ENCODE measurements at regions not wholly inside any gene's neighbourhood (a gene's known extent, or its start where the extent isn't known, plus 50 kb on each side); places are given as distances from the start of the nearest gene placed in this dataset.

GRCh38 chr6:23394681-23395080 is 731.3 kb upstream of the NRSN1 start:
- TF ChIP-seq, protein P1, sequence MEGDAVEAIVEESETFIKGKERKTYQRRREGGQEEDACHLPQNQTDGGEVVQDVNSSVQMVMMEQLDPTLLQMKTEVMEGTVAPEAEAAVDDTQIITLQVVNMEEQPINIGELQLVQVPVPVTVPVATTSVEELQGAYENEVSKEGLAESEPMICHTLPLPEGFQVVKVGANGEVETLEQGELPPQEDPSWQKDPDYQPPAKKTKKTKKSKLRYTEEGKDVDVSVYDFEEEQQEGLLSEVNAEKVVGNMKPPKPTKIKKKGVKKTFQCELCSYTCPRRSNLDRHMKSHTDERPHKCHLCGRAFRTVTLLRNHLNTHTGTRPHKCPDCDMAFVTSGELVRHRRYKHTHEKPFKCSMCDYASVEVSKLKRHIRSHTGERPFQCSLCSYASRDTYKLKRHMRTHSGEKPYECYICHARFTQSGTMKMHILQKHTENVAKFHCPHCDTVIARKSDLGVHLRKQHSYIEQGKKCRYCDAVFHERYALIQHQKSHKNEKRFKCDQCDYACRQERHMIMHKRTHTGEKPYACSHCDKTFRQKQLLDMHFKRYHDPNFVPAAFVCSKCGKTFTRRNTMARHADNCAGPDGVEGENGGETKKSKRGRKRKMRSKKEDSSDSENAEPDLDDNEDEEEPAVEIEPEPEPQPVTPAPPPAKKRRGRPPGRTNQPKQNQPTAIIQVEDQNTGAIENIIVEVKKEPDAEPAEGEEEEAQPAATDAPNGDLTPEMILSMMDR (IDR thresholded peaks at IDR 0.05; ENCODE audit: poor library complexity, severe bottlenecking) = no peak
- TF ChIP-seq POLR2AphosphoS5 (IDR thresholded peaks at IDR 0.05) (no peak), EP300 (conservative IDR thresholded peaks at IDR 0.05; ENCODE audit: poor library complexity, severe bottlenecking) (no peak), EZH2 (IDR thresholded peaks at IDR 0.05; ENCODE audit: borderline replicate concordance, insufficient read depth, low read length, poor library complexity, severe bottlenecking) (no peak), MXI1 (conservative IDR thresholded peaks at IDR 0.05; ENCODE audit: poor library complexity, severe bottlenecking) (no peak)

Data from neural cell (in vitro differentiated cells).